H1 (cell line): ENCODE measurements at regions not wholly inside any gene's neighbourhood (a gene's known extent, or its start where the extent isn't known, plus 50 kb on each side); places are given as distances from the start of the nearest gene placed in this dataset.

Experiments
- ASH2L ChIP-seq: fragments of 200-600, 300-600 bp; sonication (generic); IDR thresholded peaks from one replicate; pipeline ENCODE4 v1.7.1; 2017; ENCODE audit warnings: low read length
- CHD1 ChIP-seq: IDR thresholded peaks from 2 replicates; pipeline ENCODE4 v1.6.1; 2012; ENCODE audit warnings: low read depth, low read length, improper control_type of control experiment
- CHD7 ChIP-seq: fragments of 300-600 bp; sonication (generic); IDR thresholded peaks from 2 replicates; pipeline ENCODE4 v1.7.1; 2012; ENCODE audit warnings: low read length, moderate library complexity, mild to moderate bottlenecking, inconsistent platforms; ENCODE audit not compliant: insufficient replicate concordance
- KDM1A ChIP-seq: fragments of 200-600, 300-600 bp; sonication (generic); IDR thresholded peaks from 2 replicates; pipeline ENCODE4 v1.7.1; 2016; ENCODE audit warnings: mild to moderate bottlenecking, low read length, borderline replicate concordance
- MAFK ChIP-seq: IDR thresholded peaks from 2 replicates; pipeline ENCODE4 v1.6.1; 2012; ENCODE audit warnings: low read depth, mild to moderate bottlenecking, improper control_type of control experiment, low read length
- PHF8 ChIP-seq: fragments of 200-600 bp; sonication (generic); conservative IDR thresholded peaks from 2 replicates; pipeline ENCODE4 v1.7.1; 2012; ENCODE audit warnings: low read depth, mild to moderate bottlenecking, inconsistent platforms, low read length, moderate library complexity
- TBP ChIP-seq: IDR thresholded peaks from 2 replicates; pipeline ENCODE4 v1.6.1; 2011; ENCODE audit warnings: low read depth, low read length, improper control_type of control experiment
- YY1 ChIP-seq: IDR thresholded peaks from 2 replicates; pipeline ENCODE4 v1.6.1; 2011; ENCODE audit warnings: low read depth, mild to moderate bottlenecking, low read length
- ZNF274 ChIP-seq: IDR thresholded peaks from 2 replicates; pipeline ENCODE4 v1.7.0; 2012; ENCODE audit warnings: low read length, borderline replicate concordance; ENCODE audit errors: extremely low read depth

- no peak for TF ChIP-seq CHD7
- TF ChIP-seq ZNF274: no peak
- TF ChIP-seq KDM1A: no peak
- TF ChIP-seq PHF8: no peak
- TF ChIP-seq YY1: no peak
- no peak for TF ChIP-seq MAFK
- no peak for TF ChIP-seq TBP
- TF ChIP-seq ASH2L: no peak
- no peak for TF ChIP-seq CHD1
Observed at GRCh38 chr4:178026999-178027398, 584.8 kb upstream of the AGA start (continued).
